Chondrocyte (in vitro differentiated cells): ENCODE measurements at regions not wholly inside any gene's neighbourhood (a gene's known extent, or its start where the extent isn't known, plus 50 kb on each side); places are given as distances from the start of the nearest gene placed in this dataset.

Experiments used
- DNase-seq: peaks from one replicate; pipeline ENCODE4 v3.0.0; 2021; ENCODE audit warnings: mixed read lengths, low spot score
- H3K27ac Mint-ChIP-seq: one replicate; pipeline ENCODE4 v1.8.0; 2021; ENCODE audit warnings: mild to moderate bottlenecking, moderate library complexity, mixed read lengths; ENCODE audit not compliant: unreplicated experiment
- H3K27me3 Mint-ChIP-seq: 2 replicates; pipeline ENCODE4 v1.8.0; 2021; ENCODE audit warnings: low read depth, mixed read lengths
- H3K36me3 Mint-ChIP-seq: 2 replicates; pipeline ENCODE4 v1.8.0; 2021; ENCODE audit warnings: low read depth, mixed read lengths
- H3K4me1 Mint-ChIP-seq: 2 replicates; pipeline ENCODE4 v1.8.0; 2021; ENCODE audit warnings: low read depth, mild to moderate bottlenecking, mixed read lengths
- H3K4me3 Mint-ChIP-seq: one replicate; pipeline ENCODE4 v1.8.0; 2021; ENCODE audit warnings: mild to moderate bottlenecking, moderate library complexity, mixed read lengths; ENCODE audit not compliant: unreplicated experiment
- H3K9me3 Mint-ChIP-seq: 2 replicates; pipeline ENCODE4 v1.8.0; 2021; ENCODE audit warnings: low read depth, mixed read lengths
- CTCF ChIP-seq: fragments of 200-600 bp; sonication (generic); IDR thresholded peaks from 2 replicates; pipeline ENCODE4 v1.5.0; 2021; ENCODE audit warnings: antibody characterized with exemption, mild to moderate bottlenecking, moderate library complexity

GRCh38 chr6:113052506-113052905 is 705.4 kb downstream of the RFPL4B start:
- no peak for TF ChIP-seq CTCF
- Mint-ChIP-seq H3K36me3 (no peaks in the 10 kb centered on the region), H3K27ac (no peak overlapping the region), H3K4me1 (peaks cover 42% of the 10 kb centered on the region), H3K27me3 (no peaks in the 10 kb centered on the region), H3K4me3 (no peak overlapping the region), H3K9me3 (peaks cover 5% of the 10 kb centered on the region)
- no peak for DNase-seq

GRCh38 chr6:113055061-113055460 is 707.9 kb downstream of the RFPL4B start:
- Mint-ChIP-seq H3K36me3 (no peaks in the 10 kb centered on the region), H3K27ac (no peak overlapping the region), H3K4me1 (peaks cover 24% of the 10 kb centered on the region), H3K9me3 (peaks cover 11% of the 10 kb centered on the region), H3K27me3 (no peaks in the 10 kb centered on the region), H3K4me3 (no peak overlapping the region)
- no peak for TF ChIP-seq CTCF
- DNase-seq = no peak

DNA sequence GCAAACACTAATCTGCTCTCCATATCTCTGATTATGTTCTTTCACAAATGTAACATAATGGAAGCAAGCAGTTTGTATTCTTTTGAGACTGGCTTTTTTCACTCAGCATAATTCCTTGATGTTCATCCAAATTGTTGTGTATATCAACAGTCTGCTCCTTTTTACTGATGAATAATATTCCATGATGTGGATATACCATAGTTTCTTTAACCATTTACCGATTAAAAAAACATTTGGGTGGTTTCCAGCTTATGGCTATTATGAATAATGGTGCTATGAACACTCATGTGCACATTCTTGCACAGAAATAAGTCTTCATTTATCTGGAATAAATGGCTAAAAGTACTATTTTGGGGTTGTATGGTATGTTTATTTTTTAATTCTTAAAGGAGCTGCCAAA is 708.9 kb downstream of the RFPL4B start:
- TF ChIP-seq CTCF = no peak
- Mint-ChIP-seq H3K9me3 (peaks cover 11% of the 10 kb centered on the region), H3K4me1 (peaks cover 16% of the 10 kb centered on the region), H3K27me3 (no peaks in the 10 kb centered on the region), H3K27ac (no peak overlapping the region), H3K4me3 (no peak overlapping the region), H3K36me3 (no peaks in the 10 kb centered on the region)
- DNase-seq = no peak

- DNase-seq = no peak
- Mint-ChIP-seq H3K27ac (no peak overlapping the region), H3K9me3 (peaks cover 11% of the 10 kb centered on the region), H3K4me3 (no peak overlapping the region), H3K36me3 (no peaks in the 10 kb centered on the region), H3K4me1 (peaks cover 9% of the 10 kb centered on the region), H3K27me3 (no peaks in the 10 kb centered on the region)
- no peak for TF ChIP-seq CTCF
Observed at GRCh38 chr6:113057567-113058053, 710.5 kb downstream of the RFPL4B start.

GRCh38 chr6:113060664-113061063 is 713.5 kb downstream of the RFPL4B start:
- H3K27me3 Mint-ChIP-seq = no peaks in the 10 kb centered on the region

More at GRCh38 chr6:113060664-113061063, 713.5 kb downstream of the RFPL4B start:
- TF ChIP-seq CTCF = no peak
- Mint-ChIP-seq H3K4me3 (no peak overlapping the region), H3K36me3 (no peaks in the 10 kb centered on the region), H3K9me3 (peaks cover 14% of the 10 kb centered on the region), H3K27ac (no peak overlapping the region), H3K4me1 (peaks cover 13% of the 10 kb centered on the region)
- DNase-seq = no peak
